ENCODE measurements at regions not wholly inside any gene's neighbourhood (a gene's known extent, or its start where the extent isn't known, plus 50 kb on each side); places are given as distances from the start of the nearest gene placed in this dataset.

DNA sequence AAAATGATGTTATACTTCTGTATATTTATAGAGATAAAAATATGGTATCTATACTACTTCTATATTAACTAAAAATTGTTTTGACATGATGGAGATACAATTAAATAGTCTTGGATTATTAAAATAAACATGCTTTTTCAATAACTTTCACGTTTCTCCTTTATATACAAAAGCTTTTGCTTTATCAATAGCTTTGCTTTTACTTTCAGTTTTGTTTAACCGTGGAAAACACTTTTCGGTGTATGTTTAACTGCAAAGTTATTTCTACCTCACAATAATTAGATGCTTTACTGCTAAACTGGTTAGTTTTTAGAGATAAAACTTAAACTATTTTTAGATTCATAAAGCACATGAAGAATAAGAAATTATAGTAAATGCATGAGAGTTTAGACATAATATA lies 432.1 kb upstream of the PCDH15 start:
- H3K4me3 ChIP-seq (ENCODE audit: low read depth, low read length), result peak overlapping the region; percentile 21
- TF ChIP-seq, protein P1, sequence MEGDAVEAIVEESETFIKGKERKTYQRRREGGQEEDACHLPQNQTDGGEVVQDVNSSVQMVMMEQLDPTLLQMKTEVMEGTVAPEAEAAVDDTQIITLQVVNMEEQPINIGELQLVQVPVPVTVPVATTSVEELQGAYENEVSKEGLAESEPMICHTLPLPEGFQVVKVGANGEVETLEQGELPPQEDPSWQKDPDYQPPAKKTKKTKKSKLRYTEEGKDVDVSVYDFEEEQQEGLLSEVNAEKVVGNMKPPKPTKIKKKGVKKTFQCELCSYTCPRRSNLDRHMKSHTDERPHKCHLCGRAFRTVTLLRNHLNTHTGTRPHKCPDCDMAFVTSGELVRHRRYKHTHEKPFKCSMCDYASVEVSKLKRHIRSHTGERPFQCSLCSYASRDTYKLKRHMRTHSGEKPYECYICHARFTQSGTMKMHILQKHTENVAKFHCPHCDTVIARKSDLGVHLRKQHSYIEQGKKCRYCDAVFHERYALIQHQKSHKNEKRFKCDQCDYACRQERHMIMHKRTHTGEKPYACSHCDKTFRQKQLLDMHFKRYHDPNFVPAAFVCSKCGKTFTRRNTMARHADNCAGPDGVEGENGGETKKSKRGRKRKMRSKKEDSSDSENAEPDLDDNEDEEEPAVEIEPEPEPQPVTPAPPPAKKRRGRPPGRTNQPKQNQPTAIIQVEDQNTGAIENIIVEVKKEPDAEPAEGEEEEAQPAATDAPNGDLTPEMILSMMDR (conservative IDR thresholded peaks at IDR 0.05; ENCODE audit: low read depth, low read length), result no peak
- no peak for DNase-seq (ENCODE audit: low read depth)

DNA sequence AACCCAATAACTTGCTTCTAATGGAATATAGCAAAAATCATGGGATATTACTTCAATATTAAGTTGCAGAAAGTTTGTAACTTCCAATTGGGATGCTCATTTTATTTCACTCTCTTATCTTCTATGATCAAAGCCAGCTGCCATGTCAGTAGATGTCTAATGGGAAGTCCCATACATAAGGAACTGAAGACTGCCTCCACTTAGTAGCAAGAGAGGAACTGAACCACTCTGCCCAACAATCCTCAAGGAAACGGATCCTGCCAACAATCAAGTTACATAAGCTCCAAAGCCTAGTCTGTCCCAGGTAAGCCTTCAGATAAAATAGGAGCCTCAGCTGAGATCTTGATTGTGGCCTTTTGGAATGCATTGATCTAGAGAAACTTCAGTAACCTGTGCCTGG lies 431.5 kb upstream of the PCDH15 start:
- TF ChIP-seq, protein P1 (conservative IDR thresholded peaks at IDR 0.05; ENCODE audit: low read depth, low read length), result no peak
- no peak for DNase-seq (ENCODE audit: low read depth)
- no peak overlapping the region for H3K4me3 ChIP-seq (ENCODE audit: low read depth, low read length)

DNA sequence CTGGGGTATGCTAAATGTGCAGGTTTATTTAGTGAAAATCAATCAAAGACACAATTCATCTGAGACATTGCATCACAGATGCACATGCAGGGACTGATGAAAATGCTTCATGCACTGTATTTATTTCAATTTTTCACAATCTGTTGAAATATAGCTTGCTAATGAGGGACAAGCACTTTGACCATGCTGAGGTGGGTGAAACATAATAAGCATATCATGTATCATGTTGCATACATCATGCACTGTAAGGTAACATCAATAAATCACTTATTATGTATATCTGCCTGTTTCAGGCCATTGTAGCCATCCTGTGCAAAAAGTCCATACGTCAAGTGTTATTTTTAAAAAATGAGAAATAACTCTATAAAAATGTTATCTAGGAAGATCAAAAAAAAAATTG lies 426.9 kb upstream of the PCDH15 start:
- no peak overlapping the region for H3K4me3 ChIP-seq (ENCODE audit: low read depth, low read length)
- no peak for DNase-seq (ENCODE audit: low read depth)
- TF ChIP-seq, protein P1 (conservative IDR thresholded peaks at IDR 0.05; ENCODE audit: low read depth, low read length), result no peak

DNA sequence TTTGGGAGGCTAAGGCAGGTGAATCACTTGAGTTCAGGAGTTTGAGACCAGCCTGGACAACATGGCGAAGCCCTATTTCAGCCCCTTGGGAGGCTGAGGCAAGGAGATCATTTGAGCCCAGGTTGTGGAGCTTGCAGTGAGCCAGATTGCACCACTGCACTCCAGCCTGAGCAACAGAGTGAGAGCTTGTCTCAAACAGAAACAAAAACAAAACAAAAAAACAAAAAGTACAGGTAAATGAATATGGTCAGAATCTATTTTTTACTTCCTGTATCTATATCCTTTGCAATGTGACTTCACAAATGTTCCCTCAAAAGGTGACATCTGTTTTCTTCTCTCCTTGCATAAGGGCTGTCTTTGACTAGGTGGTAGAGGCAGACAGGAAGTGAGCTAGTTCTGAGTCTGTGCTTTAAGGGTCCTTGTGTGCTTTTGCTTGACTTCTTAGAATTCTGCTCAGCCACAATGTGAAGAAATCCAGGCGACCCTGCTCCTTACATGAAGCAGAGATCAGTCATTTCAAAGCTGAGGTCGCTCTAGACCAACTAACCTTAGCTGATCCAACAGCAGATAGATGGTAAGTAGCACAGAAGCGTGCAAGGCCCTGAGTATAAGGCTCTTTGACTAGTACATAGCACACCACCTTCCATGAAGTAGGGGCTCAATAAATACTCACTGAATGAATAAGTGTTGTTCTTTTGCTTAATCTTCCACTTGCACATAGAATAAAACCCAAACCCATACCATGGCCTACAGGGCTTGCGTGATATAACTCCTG lies 423.2 kb upstream of the PCDH15 start:
- DNase-seq (ENCODE audit: low read depth), result no peak
- TF ChIP-seq, protein P1 (conservative IDR thresholded peaks at IDR 0.05; ENCODE audit: low read depth, low read length), result no peak
- H3K4me3 ChIP-seq (ENCODE audit: low read depth, low read length), result no peak overlapping the region

DNA sequence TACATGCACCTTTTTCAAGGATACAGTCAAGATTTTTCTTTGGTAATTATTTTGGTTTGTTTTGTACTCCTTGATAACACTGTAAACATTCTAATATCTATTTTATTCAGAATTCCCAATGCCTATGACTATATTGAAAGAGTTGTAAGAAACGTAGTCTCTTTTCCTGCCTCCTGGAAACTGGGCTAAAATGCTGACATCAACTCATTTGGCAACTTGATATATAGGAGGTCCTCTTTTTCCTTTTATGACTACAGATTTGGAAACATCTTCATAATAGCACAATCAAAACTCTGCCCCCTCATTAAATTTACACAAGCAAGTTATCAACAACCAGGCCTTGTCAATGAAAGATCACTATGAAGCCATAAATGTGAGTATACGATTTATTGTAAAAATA lies 422.3 kb upstream of the PCDH15 start:
- no peak for DNase-seq (ENCODE audit: low read depth)
- TF ChIP-seq, protein P1 (conservative IDR thresholded peaks at IDR 0.05; ENCODE audit: low read depth, low read length), result no peak
- H3K4me3 ChIP-seq (ENCODE audit: low read depth, low read length), result no peak overlapping the region

DNA sequence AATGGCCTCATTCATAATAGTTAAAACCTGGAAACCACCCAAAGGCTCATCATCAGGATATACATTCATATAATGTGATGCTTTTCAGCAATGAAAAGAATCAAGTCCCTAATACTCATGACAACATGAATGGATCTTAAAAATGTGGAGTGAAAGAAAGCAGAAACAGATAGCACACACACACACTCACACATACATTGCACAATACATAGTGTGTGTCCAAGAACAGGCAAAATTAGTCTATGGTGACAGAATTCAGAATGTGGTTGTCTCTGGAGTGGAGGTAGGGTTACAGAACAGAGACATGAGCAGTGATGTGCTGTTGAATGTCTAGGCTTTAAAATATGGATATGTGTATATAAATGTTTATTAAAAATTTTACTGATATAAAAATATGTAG lies 419.9 kb upstream of the PCDH15 start:
- no peak for DNase-seq (ENCODE audit: low read depth)
- H3K4me3 ChIP-seq (ENCODE audit: low read depth, low read length), result no peak overlapping the region
- TF ChIP-seq, protein P1 (conservative IDR thresholded peaks at IDR 0.05; ENCODE audit: low read depth, low read length), result no peak

DNA sequence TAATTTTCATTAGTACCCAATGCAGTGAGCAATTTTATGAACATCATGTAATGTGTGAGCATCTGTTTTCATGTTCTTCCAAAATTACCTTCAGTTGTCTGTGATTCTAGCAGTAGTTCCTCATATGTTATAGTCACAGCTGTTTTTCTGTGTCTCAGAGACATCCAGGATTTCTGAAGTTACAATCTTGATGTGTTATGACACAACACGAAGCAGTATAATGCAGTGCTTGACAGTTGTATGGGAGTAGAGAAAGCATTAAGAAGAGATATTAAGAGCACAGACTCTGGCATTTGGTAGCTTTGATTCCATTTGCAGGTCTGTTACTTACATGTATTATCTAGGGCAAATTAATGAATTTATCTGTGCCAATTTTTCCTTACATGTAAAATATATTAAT lies 414.7 kb upstream of the PCDH15 start:
- DNase-seq (ENCODE audit: low read depth), result no peak
- TF ChIP-seq, protein P1 (conservative IDR thresholded peaks at IDR 0.05; ENCODE audit: low read depth, low read length), result no peak
- H3K4me3 ChIP-seq (ENCODE audit: low read depth, low read length), result no peak overlapping the region

Data from epithelial cell of proximal tubule (primary cell).